ENCODE measurements at regions not wholly inside any gene's neighbourhood (a gene's known extent, or its start where the extent isn't known, plus 50 kb on each side); places are given as distances from the start of the nearest gene placed in this dataset.
"Not testable (repeated sequence)": the region's sequence is repeated elsewhere in the genome, so short reads cannot be mapped to it uniquely, and the experiment has no call there.

DNA sequence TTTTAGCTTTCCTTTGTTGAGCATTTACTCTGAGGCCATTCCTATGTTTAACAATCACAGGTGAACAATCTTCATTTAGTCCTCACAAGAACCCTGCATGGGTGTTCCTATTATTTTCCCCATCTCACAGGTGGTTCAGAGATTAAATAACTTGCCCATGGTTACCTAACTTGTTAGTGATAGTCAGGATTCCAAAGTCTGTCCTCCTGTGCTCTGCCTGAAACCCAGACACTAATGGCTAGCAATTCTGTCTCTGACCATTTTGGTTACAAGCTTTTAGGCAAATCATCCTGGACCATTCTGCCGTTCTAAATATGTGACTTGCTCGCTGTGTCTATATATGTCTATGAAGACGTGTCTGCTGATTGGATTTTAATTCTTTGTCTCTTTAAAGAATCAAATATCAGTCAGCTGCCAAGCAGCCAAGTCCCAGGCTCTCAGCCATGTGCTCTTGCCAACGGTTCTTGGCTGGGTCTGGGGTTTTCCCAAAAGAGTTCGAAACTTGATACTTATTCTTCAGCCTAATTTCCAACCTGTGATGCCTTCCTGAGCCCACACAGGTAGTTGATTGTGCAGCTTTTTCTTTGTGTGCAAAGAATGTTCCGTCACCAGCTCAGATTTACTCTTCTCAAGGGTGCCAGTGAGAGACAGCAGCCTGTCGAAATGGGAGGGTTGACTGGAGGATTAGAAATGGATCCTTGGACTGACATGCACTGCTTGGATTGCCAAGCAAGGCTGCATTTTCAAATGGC is 121.7 kb downstream of the NREP start:
- no peak for DNase-seq (ENCODE audit: low spot score)

DNA sequence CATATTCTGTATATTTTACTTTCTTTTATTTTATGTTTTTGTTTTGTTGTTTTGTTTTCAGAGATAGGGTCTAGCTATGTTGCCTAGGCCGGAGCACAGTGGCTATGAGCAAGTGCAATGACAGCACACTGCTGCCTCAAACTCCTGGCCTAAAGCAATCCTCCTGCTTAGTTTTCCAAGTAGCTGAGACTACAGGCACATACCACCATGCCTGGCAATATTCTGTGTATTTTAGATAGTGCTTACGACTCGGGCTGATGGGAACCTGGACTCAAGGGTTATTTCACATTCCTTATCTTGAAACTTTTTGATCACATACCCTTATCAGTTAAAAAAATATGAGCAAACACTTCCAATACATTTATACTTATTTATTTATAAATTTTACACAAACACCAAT is 119.0 kb upstream of the STARD4 start:
- DNase-seq (ENCODE audit: low spot score), result no peak

DNA sequence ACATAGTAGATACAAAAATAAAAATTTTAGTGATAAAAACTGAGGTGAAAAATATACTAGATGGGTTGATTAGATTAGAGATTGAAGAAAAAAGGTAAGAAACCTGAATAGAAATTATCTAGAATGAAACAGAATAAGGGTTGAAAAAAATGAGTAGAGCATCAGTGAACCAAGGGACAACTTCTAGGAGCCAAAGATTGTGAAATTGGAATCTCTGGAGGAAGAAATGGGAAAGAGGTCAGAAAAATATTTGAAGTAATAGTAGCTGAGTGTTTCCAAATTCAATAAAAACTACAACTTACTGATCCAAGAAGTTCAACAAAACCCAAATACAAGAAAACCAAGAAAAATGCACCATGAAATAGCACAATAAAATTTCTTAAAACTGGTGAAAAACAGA is 116.6 kb upstream of the STARD4 start:
- DNase-seq (ENCODE audit: low spot score), result no peak

DNA sequence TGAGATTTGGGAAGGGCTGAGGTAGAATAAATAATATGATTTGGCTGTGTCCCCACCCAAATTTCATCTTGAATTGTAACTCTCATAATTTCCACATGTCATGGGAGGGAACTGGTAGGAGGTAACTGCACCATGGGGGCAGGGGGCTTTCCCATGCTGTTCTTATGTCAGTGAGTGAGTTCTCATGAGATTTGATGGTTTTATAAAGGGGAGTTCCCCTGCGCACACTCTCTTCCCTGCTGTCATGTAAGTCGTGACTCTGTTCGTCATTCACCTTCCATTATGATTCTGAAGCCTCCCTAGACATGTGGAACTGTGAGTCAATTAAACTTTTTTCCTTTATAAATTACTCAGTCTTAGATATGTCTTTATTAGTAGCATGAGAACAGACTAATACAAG is 115.5 kb upstream of the STARD4 start:
- DNase-seq (ENCODE audit: low spot score), result no peak

DNA sequence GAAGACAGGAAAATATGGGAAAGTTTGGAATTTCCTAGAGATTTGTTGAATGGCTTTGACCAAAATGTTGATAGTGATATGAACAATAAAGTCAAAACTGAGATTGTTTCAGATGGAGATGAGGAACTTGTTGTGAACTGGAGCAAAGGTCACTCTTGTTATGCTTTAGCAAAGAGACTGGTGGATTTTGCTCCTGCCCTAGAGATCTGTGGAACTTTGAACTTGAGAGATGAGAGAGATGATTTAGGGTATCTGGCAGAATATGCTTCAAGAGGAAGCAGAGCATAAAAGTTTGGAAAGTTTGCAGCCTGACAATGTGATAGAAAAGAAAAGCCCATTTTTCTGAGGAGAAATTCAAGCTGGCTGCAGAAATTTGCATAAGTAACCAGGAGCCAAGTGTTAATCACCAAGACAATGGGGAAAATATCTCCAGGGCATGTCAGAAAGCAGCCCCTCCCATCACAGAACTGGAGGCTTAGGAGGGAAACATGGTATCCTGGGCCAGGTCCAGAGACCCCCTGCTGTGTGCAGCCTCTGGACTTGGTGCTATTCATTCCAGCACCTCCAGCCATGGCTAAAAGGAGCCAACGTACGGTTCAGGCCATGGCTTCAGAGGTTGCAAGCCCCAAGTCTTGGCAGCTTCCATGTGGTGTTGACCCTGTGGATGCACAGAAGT is 114.3 kb upstream of the STARD4 start:
- no peak for DNase-seq (ENCODE audit: low spot score)

DNA sequence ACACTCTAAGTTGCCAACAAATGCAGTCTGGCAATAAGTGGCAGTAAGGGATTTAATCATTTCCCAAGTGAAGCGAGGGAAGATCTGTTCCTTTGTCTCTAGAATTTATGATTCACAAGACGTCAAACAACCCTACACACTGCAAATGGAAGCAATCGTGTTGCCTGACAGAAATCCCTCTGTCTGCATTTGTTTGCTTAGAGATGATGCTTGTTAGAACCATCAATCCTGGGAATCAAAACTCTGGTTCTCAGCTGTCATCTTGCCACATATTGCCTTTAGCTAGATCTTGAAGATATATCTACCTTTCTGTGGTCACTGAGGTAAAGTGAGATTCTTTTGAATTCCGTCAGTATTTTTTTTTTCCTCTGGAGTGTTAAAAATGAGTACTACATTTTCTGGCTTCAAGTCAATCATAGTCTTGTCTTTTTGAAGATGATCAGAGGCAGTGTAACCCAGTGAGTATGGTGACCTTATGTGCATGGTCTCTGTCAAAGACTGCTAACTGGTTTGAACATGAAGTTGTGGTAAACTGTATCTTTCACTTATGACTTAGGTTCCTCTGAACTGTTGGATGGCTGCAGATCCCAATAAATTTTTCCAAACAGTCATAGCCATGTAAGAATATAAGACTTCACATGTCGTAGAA is 106.4 kb upstream of the STARD4 start:
- DNase-seq (ENCODE audit: low spot score), result no peak

DNA sequence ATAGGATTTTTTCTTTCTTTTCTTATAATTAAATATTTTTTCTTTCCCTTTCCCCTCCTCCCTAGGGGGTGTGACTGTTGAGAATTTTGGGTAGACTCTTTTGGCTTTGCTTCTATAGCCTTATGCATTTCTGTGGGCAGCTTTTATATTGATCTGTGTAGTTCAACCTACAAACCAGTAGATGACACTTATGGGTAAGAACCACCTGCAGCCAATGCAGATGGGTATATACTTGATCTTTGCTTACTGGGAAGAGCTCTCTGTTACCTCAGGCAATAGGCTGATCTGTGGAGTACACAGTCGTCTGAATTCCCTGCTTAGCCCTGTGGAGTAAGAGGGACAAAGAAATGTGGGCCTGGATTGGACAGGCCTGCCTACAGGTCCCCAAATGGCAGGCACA is 102.7 kb upstream of the STARD4 start:
- DNase-seq (ENCODE audit: low spot score), result no peak

DNA sequence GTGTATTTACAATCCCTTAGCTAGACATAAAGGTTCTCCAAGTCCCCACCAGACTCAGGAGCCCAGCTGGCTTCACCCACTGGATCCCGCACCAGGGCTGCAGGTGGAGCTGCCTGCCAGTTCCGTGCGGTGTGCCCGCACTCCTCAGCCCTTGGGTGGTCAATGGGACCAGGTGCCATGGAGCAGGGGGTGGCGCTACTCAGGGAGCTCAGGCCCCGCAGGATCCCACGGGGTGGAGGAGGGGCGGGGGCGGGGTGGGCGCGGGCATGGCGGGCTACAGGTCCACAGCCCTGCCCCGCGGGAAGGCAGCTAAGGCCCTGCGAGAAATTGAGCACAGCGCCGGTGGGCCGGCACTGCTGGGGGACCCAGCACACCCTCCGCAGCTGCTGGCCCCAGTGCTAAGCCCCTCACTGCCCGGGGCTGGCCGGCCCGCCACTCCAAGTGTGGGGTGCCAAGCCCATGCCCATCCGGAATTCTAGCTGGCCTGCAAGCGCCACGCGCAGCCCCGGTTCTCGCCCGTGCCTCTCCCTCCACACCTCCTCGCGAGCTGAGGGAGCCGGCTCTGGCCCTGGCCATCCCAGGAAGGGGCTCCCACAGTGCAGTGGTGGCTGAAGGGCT is 99.8 kb upstream of the STARD4 start:
- not testable (repeated sequence) for DNase-seq (ENCODE audit: low spot score)

DNA sequence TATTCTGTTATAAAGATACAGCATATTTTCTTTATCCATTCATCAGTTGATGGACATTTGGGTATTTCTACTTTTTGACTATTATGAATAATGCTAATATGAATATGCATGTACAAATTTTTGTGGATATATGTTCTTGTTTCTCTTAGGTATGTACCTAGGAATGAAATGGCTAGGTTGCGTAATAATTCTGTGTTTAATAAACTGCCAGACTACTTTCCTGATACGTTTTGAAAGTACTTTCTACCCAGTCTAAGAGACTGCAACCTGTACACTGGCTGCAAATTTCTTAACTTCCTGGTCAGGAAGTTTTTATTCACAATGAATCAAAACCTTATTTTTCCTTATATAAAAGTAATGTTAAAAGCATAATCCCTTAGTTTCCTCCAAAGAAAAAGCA is 93.9 kb upstream of the STARD4 start:
- no peak for DNase-seq (ENCODE audit: low spot score)

DNA sequence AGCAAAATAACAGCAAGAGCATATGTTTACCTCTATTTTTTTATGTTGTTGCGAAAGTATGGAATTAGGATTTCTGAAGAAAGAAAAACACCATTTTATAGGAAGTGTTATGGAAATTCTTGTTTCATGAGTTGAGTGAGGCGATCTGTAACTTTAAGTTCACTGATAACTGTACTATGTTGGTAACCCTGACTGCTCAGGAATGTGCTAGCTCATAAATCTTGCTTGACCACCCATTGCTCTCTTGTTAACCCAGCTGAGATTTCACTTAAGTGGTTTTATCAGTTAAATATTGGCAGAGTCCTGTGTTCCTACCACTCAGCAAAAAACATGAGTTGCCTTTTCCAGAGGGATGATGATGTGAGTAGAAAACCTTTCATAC is 91.1 kb upstream of the STARD4 start:
- DNase-seq (ENCODE audit: low spot score), result no peak

DNA sequence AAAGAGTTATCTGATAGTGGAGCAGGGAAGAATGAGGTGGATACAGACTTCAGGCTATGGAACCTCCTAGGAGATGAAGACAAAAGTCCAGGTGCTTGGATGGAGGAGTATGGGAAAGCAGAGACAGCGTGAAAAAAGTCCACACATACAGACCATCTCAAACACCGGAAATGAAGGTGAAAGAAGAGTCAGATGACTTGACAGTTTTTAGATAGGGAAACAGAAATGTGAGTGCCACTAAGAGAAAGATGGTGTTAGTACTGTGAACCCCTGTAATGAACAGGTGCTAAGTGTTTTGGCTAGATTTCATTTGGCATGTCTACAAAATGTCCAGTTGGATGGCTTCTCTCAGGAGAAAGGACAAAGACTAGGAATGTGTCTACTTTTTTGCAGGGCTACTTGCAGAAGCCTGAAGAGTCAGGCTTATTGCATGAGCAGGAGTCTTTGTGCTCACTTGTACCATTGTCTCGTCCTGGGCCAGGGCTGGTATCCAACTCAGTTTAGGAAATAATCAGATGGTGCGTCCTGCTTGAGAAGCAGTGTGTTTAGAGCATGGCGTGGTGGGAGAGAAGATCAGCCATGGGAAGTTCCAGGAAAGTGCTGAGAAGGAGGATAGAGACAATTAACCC is 90.6 kb upstream of the STARD4 start:
- no peak for DNase-seq (ENCODE audit: low spot score)

DNA sequence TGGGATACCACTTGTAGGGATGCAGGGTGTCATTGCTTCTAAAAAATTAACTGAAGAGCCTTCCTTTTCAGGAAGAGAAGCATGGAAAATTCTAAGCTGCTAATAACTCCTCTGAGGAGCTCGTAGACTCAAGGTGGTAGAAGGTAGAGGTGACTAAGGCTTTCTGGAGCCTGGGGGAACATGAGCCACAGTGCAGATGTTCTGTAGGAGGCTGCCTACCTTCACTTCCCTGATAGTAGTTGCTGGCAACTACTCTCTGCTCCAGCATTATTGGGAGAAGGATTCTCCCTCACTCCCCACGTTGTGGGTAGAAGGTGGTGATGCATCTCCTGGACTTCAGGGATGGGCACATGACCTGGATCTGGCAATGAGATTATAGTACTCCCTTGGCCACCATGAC is 86.7 kb upstream of the STARD4 start:
- no peak for DNase-seq (ENCODE audit: low spot score)

DNA sequence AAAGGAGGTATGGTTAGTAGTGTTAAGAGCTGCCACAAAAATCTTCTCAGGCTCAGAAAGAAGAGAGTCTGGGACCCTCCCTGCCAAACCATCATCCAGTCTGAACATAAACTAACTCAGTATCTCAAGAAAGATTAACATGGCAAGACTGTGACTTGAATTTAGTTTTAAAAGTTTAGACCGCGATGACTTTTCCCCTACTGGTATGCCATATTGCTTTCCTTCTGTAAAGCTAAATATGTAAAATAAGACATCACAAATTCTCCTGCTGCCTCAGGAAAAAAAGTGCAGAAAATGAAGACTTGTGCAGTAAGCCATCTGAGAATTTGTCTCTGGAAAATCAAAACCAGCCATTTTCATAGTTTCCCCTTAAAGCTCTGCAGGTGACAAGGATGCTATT is 85.2 kb upstream of the STARD4 start:
- no peak for DNase-seq (ENCODE audit: low spot score)

DNA sequence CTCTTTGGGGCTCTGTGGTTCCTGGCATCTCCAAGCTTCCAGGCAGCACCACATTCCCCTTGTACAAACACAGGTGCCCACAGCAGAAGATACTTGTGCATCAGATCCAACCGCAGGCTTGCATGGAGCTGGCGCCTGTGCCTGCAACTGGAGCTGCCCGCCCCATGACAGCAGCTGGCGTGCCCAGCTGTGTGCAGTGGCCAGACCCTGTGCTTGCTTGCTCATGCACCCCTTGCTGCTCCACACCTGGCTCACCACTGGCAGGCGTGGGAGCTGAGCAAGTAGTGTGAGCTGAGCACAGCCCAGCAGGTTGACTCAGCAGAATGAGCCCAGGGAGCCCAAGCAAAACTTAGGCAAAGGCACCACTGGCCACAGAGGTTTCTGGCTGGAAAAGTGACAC is 84.4 kb upstream of the STARD4 start:
- DNase-seq (ENCODE audit: low spot score), result no peak

DNA sequence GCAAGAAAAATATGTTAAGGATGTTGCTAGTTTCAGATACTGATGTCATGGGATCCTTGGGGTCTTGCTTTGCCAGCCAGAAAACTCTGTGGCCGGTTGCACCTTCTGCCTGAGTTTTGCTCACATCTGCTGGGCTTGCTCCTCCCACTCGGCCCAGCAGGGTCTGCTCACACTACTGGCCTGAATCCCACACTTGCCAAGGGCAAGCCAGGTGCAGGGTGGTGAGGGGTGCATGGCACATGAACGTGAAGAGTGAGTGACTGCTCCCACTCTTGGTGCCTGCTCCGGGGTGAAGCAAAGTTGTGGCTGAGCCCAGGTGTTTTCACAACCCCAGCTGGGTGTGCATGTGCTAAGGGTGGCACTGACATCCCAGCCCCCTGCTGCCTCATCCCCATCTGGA is 83.1 kb upstream of the STARD4 start:
- DNase-seq (ENCODE audit: low spot score), result no peak

DNA sequence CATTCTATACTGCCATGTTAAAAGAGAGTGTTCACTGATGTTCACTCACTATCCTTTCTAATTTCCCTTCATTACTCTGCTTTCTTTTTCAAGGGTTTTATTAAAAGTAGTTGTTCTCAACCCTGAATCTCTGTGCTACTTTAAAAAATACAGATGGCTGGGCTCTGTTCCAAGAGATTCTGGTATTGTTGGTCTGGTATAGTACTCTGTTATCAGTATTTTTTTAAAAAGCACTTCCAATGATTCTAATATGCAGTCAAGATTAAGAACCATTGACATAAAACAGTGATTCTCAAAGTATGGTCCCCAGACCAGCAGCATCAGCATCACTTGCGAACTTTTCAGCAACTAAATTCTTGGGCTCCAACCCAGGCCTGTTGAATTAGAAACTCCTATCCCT is 77.0 kb upstream of the STARD4 start:
- no peak for DNase-seq (ENCODE audit: low spot score)

DNA sequence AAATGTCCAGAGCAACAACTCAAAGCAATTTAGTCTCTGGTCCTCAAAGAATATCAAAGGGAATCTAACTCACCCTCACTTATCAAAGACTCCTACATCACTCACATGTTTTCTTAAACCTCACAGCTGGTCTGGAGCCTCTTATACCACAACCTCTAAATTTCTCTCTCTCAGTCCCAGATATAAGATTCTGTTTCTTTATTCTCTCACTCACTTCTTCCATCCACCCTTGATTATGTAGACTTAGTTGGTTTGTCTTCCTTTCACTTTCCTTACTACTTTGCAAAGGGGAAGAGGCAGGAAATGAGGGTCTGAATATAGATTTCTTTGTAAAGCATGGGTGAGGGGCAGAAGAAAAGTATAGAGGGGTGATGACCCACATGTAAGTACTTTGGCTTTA is 75.4 kb upstream of the STARD4 start:
- DNase-seq (ENCODE audit: low spot score), result no peak

DNA sequence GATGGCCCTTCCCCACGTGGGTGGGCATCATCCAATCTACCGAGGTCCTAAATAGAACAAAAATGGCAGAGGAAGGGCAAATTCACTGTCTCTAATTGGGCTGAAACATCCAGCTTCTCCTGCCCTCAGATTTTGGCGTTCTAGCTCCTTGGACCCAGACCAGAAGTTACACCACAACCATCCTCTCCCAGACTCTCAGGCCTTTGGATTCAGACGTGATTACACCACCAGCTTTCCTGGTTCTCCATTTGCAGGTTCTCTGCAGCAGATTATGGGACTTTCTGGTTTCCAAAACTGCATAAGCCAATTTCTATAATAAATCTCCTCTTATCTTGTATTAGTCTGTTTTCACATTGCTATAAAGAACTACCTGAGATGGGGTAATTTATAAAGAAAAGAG is 73.6 kb upstream of the STARD4 start:
- DNase-seq (ENCODE audit: low spot score), result no peak

DNA sequence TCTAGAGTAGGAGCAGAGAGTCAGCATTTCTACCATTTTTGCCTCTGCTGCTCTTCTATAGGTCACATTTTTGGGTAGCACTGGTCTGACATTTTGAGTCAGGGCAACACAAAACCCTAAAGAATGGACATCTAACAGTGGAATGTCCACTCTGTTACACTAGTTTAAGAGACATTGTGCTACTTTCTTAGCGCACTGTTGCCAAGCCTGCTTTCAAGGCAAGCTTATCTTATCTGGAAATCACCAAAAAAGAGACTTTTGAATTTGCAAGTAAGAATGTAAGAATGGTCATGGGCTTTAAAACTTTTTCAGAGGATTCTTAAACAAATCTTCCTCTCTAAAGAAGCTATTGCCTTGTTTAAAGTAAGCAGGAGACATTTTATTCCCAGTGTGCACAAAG is 73.0 kb upstream of the STARD4 start:
- DNase-seq (ENCODE audit: low spot score), result no peak

DNA sequence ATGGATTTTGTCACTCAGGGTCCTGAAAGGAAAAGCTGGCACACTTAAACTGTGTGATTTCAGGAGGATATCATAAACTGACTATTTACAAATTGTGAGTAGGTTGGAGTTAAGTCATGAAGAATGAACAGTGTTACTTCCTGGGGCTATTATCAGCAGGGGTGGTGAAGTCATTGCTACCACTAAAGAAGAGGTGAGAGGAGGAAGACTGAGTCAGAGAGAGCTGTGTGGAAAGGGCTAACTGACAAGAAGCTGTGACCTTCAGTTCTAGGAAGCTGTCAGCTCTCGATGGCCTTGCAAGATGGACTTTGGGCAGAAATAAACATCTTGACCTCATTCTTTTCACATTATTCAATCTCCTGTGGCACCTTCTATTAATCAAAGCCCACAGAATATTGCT is 72.3 kb upstream of the STARD4 start:
- no peak for DNase-seq (ENCODE audit: low spot score)

DNA sequence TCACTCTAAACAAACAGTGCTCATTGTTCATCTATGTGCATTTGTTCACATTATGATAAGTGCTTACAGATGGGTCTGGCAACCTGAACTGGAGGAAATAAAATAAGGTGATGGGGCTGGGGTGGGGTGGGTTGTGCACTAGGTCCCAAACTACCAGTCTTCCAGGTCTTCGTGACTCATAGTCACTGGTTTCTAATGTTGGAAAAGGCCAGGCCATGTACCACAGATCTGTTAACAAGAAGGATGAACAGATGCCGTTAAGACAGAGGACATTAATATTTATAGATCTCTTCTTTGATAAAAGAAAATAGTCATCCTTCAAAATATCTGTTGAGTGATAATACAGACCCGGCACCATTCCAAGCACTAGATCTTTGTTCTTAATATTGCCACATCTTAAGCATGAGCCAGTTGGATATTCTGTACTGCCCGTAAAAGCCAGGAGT is 71.4 kb upstream of the STARD4 start:
- DNase-seq (ENCODE audit: low spot score), result no peak

DNA sequence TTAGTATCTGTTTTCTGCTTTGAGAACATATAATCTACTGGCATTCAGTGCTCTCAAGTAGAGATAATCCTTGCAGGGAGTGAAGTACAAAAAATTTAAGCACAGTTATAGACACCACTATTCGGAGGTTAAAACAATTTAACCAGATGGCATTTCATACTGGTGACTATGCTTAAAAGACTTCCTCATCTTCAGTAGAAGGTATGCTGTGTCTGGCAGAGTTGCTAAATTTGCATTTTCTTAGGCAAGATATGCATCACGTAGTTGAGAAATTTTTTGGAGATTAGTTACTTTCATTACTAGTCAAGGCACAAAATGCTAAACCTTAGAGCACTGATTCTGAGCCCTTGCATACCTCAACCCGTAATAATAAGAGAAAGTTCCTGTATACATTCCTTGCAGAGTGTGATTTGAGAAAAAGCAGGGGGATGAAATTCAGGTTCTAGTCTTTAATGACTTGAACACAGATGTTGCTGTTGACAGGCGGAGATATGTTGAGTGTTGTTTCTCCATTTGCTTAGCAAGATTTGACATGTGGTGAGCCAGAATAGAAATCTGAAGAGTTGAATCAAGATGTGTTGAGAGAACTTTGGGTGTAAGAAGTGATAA is 70.8 kb upstream of the STARD4 start:
- DNase-seq (ENCODE audit: low spot score), result peak; percentile 17
